A204.1 (cell line): ENCODE measurements at regions not wholly inside any gene's neighbourhood (a gene's known extent, or its start where the extent isn't known, plus 50 kb on each side); places are given as distances from the start of the nearest gene placed in this dataset.
A peak's percentile ranks its signal among the peaks of the same experiment; 100 is the strongest.

Source experiments
- FAIRE-seq: peaks from 2 replicates; lab custom pipeline; 2012; peaks lifted over from hg19 to GRCh38; lab: Jason Lieb, UNC

GRCh38 chr1:8113262-8114220, 87.4 kb upstream of the ERRFI1 start:
- FAIRE-seq, result no peak

- FAIRE-seq, result no peak
Observed at GRCh38 chr1:8112611-8113261, 86.6 kb upstream of the ERRFI1 start.

- FAIRE-seq, result no peak
Observed at GRCh38 chr1:8111560-8111959, 85.5 kb upstream of the ERRFI1 start.

- no peak for FAIRE-seq
Observed at GRCh38 chr1:8109216-8109615, 83.1 kb upstream of the ERRFI1 start.

GRCh38 chr1:8107897-8108296, 81.8 kb upstream of the ERRFI1 start:
- no peak for FAIRE-seq

- no peak for FAIRE-seq
Observed at GRCh38 chr1:8104278-8105236, 78.4 kb upstream of the ERRFI1 start.

- FAIRE-seq, result no peak
Observed at GRCh38 chr1:8097908-8098307, 71.8 kb upstream of the ERRFI1 start.

GRCh38 chr1:8097077-8097799, 71.1 kb upstream of the ERRFI1 start:
- peak; percentile 100 for FAIRE-seq

- no peak for FAIRE-seq
Observed at GRCh38 chr1:8096105-8097011, 70.2 kb upstream of the ERRFI1 start.

GRCh38 chr1:8095584-8095983, 69.5 kb upstream of the ERRFI1 start:
- FAIRE-seq, result no peak

GRCh38 chr1:8094481-8095241, 68.6 kb upstream of the ERRFI1 start:
- no peak for FAIRE-seq

- peak; percentile 63 for FAIRE-seq
Observed at GRCh38 chr1:8093221-8093980, 67.3 kb upstream of the ERRFI1 start.

- no peak for FAIRE-seq
Observed at GRCh38 chr1:8092657-8093056, 66.5 kb upstream of the ERRFI1 start.

GRCh38 chr1:8091691-8092090, 65.6 kb upstream of the ERRFI1 start:
- no peak for FAIRE-seq

- FAIRE-seq, result peak; percentile 34
Observed at GRCh38 chr1:8090241-8090702, 64.2 kb upstream of the ERRFI1 start.

- no peak for FAIRE-seq
Observed at GRCh38 chr1:8089535-8090228, 63.6 kb upstream of the ERRFI1 start.

- FAIRE-seq, result no peak
Observed at GRCh38 chr1:8086055-8086454, 59.9 kb upstream of the ERRFI1 start.

- no peak for FAIRE-seq
Observed at GRCh38 chr1:8084913-8085312, 58.8 kb upstream of the ERRFI1 start.
